WTC11 (cell line): ENCODE measurements at regions not wholly inside any gene's neighbourhood (a gene's known extent, or its start where the extent isn't known, plus 50 kb on each side); places are given as distances from the start of the nearest gene placed in this dataset.

Experiments used
- ATAC-seq: fragments of 200-7000 bp; cut with Tn5 transposase; 2 replicates; pipeline ENCODE4 v1.10.0; 2021; ENCODE audit warnings: mild to moderate bottlenecking, moderate library complexity
- CTCF ChIA-PET: fragments of 300-600 bp; sonication (Branson Sonifier 250); formaldehyde crosslinking; loops from one replicate; lab custom pipeline; 2021; ENCODE audit warnings: antibody characterized with exemption; lab: Charles Lee
- POLR2A ChIA-PET: fragments of 350-600 bp; sonication (Branson Sonifier 250); formaldehyde crosslinking; loops from one replicate; lab custom pipeline; 2021; ENCODE audit warnings: antibody characterized with exemption; lab: Charles Lee
- DNase-seq: peaks from one replicate; pipeline ENCODE4 v3.0.0; 2021; ENCODE audit warnings: low spot score
- H3K27ac Mint-ChIP-seq: 2 replicates; pipeline ENCODE4 v1.8.0; 2021; ENCODE audit warnings: mixed read lengths
- H3K27me3 Mint-ChIP-seq: 2 replicates; pipeline ENCODE4 v1.8.0; 2021; ENCODE audit warnings: low read depth, mild to moderate bottlenecking, moderate library complexity, mixed read lengths
- H3K36me3 Mint-ChIP-seq: 2 replicates; pipeline ENCODE4 v1.8.0; 2021; ENCODE audit warnings: mixed read lengths
- H3K4me1 Mint-ChIP-seq: 2 replicates; pipeline ENCODE4 v1.8.0; 2022; ENCODE audit warnings: mixed read lengths
- H3K4me3 Mint-ChIP-seq: 2 replicates; pipeline ENCODE4 v1.8.0; 2021; ENCODE audit warnings: mild to moderate bottlenecking, moderate library complexity, mixed read lengths
- H3K9me3 Mint-ChIP-seq: 2 replicates; pipeline ENCODE4 v1.8.0; 2021; ENCODE audit warnings: mixed read lengths
- ATF1 ChIP-seq: sonication (generic); formaldehyde crosslinking; IDR thresholded peaks from 2 replicates; pipeline ENCODE4 v1.8.1; 2023; ENCODE audit warnings: mild to moderate bottlenecking, moderate library complexity, missing genetic modification reagents
- ATF3 ChIP-seq: sonication (generic); formaldehyde crosslinking; conservative IDR thresholded peaks from 2 replicates; pipeline ENCODE4 v1.8.1; 2022; ENCODE audit warnings: mild to moderate bottlenecking, missing genetic modification reagents
- CREB1 ChIP-seq: sonication (generic); formaldehyde crosslinking; IDR thresholded peaks from 2 replicates; pipeline ENCODE4 v1.8.0; 2023; ENCODE audit warnings: mild to moderate bottlenecking, missing genetic modification reagents
- CREM ChIP-seq: sonication (generic); formaldehyde crosslinking; IDR thresholded peaks from 2 replicates; pipeline ENCODE4 v1.8.1; 2022; ENCODE audit warnings: mild to moderate bottlenecking, missing genetic modification reagents, moderate library complexity
- EMX1 ChIP-seq: fragments of 250-450 bp; sonication (Bioruptor Pico); IDR thresholded peaks from 2 replicates; pipeline ENCODE4 v1.8.0; 2021; ENCODE audit warnings: mild to moderate bottlenecking
- FOXJ3 ChIP-seq: sonication (generic); formaldehyde crosslinking; IDR thresholded peaks from 2 replicates; pipeline ENCODE4 v1.9.0; 2021; ENCODE audit warnings: missing genetic modification reagents, mild to moderate bottlenecking, borderline replicate concordance
- FOXP1 ChIP-seq: sonication (generic); formaldehyde crosslinking; IDR thresholded peaks from 2 replicates; pipeline ENCODE4 v1.8.0; 2022; ENCODE audit warnings: missing genetic modification reagents, mild to moderate bottlenecking, moderate library complexity, borderline replicate concordance
- GRHL2 ChIP-seq: fragments of 250-450 bp; sonication (Bioruptor Pico); IDR thresholded peaks from 2 replicates; pipeline ENCODE4 v1.8.0; 2022; ENCODE audit warnings: mild to moderate bottlenecking, moderate library complexity; ENCODE audit not compliant: insufficient replicate concordance, severe bottlenecking
- MXD4 ChIP-seq: fragments of 250-450 bp; sonication (Bioruptor Pico); IDR thresholded peaks from 2 replicates; pipeline ENCODE4 v1.8.0; 2021; ENCODE audit warnings: mild to moderate bottlenecking, moderate library complexity, borderline replicate concordance
- NFATC4 ChIP-seq: fragments of 250-450 bp; sonication (Bioruptor Pico); IDR thresholded peaks from 2 replicates; pipeline ENCODE4 v1.9.0; 2021; ENCODE audit warnings: mild to moderate bottlenecking
- NFE2L1 ChIP-seq: sonication (generic); formaldehyde crosslinking; IDR thresholded peaks from 2 replicates; pipeline ENCODE4 v1.8.1; 2023; ENCODE audit warnings: missing genetic modification reagents
- NR1H2 ChIP-seq: sonication (generic); formaldehyde crosslinking; IDR thresholded peaks from 2 replicates; pipeline ENCODE4 v1.9.0; 2021; ENCODE audit warnings: mild to moderate bottlenecking, moderate library complexity, missing genetic modification reagents
- NR3C1 ChIP-seq: sonication (generic); formaldehyde crosslinking; conservative IDR thresholded peaks from 2 replicates; pipeline ENCODE4 v1.8.1; 2023; ENCODE audit warnings: low read depth, mild to moderate bottlenecking, missing genetic modification reagents
- OVOL2 ChIP-seq: fragments of 250-450 bp; sonication (Bioruptor Pico); IDR thresholded peaks from 2 replicates; pipeline ENCODE4 v1.9.0; 2021; ENCODE audit warnings: mild to moderate bottlenecking, borderline replicate concordance
- RELA ChIP-seq: sonication (generic); formaldehyde crosslinking; IDR thresholded peaks from 2 replicates; pipeline ENCODE4 v1.8.1; 2022; ENCODE audit warnings: missing genetic modification reagents, mild to moderate bottlenecking, borderline replicate concordance
- TCF7 ChIP-seq: sonication (generic); formaldehyde crosslinking; IDR thresholded peaks from 2 replicates; pipeline ENCODE4 v1.8.0; 2022; ENCODE audit warnings: mild to moderate bottlenecking, low read depth, missing genetic modification reagents, moderate library complexity
- TP53 ChIP-seq: sonication (generic); formaldehyde crosslinking; IDR thresholded peaks from 2 replicates; pipeline ENCODE4 v1.8.1; 2023; ENCODE audit warnings: mild to moderate bottlenecking, missing genetic modification reagents
- USF2 ChIP-seq: sonication (generic); formaldehyde crosslinking; IDR thresholded peaks from 2 replicates; pipeline ENCODE4 v1.8.1; 2023; ENCODE audit warnings: mild to moderate bottlenecking, missing genetic modification reagents, moderate library complexity
- ZMAT4 ChIP-seq: fragments of 250-450 bp; sonication (Bioruptor Pico); IDR thresholded peaks from 2 replicates; pipeline ENCODE4 v1.9.0; 2021; ENCODE audit warnings: mild to moderate bottlenecking
- ZNF138 ChIP-seq: sonication (generic); formaldehyde crosslinking; conservative IDR thresholded peaks from 2 replicates; pipeline ENCODE4 v1.8.1; 2022; ENCODE audit warnings: mild to moderate bottlenecking, moderate library complexity, missing genetic modification reagents
- ZNF263 ChIP-seq: sonication (generic); formaldehyde crosslinking; IDR thresholded peaks from 2 replicates; pipeline ENCODE4 v1.8.1; 2022; ENCODE audit warnings: low read depth, mild to moderate bottlenecking, moderate library complexity, missing genetic modification reagents
- ZNF396 ChIP-seq: fragments of 250-450 bp; sonication (Bioruptor Pico); IDR thresholded peaks from 2 replicates; pipeline ENCODE4 v1.8.0; 2021; ENCODE audit warnings: mild to moderate bottlenecking, moderate library complexity, borderline replicate concordance
- TF ChIP-seq, protein P1 (sequence below): sonication (generic); formaldehyde crosslinking; IDR thresholded peaks from 2 replicates; pipeline ENCODE4 v1.8.1; 2023; ENCODE audit warnings: mild to moderate bottlenecking, missing genetic modification reagents, borderline replicate concordance
- TF ChIP-seq, protein P2 (sequence below): fragments of 250-450 bp; sonication (Bioruptor Pico); IDR thresholded peaks from 2 replicates; pipeline ENCODE4 v1.9.0; 2021; ENCODE audit warnings: mild to moderate bottlenecking, borderline replicate concordance

- Mint-ChIP-seq H3K4me1 (peaks cover 14% of the 10 kb centered on the region), H3K4me3 (no peak overlapping the region), H3K36me3 (no peaks in the 10 kb centered on the region), H3K27me3 (peaks cover 4% of the 10 kb centered on the region; the same call in 1 of the 2 replicates), H3K9me3 (peaks cover 6% of the 10 kb centered on the region; the same call in 1 of the 2 replicates), H3K27ac (no peak overlapping the region)
- no peak for DNase-seq
- CTCF ChIA-PET = interaction anchor here (2.3 kb wide), 1 partner anchor 102 kb away, joined by 9 read pairs; no protein-coding TSS in a partner anchor
- TF ChIP-seq, protein P1, sequence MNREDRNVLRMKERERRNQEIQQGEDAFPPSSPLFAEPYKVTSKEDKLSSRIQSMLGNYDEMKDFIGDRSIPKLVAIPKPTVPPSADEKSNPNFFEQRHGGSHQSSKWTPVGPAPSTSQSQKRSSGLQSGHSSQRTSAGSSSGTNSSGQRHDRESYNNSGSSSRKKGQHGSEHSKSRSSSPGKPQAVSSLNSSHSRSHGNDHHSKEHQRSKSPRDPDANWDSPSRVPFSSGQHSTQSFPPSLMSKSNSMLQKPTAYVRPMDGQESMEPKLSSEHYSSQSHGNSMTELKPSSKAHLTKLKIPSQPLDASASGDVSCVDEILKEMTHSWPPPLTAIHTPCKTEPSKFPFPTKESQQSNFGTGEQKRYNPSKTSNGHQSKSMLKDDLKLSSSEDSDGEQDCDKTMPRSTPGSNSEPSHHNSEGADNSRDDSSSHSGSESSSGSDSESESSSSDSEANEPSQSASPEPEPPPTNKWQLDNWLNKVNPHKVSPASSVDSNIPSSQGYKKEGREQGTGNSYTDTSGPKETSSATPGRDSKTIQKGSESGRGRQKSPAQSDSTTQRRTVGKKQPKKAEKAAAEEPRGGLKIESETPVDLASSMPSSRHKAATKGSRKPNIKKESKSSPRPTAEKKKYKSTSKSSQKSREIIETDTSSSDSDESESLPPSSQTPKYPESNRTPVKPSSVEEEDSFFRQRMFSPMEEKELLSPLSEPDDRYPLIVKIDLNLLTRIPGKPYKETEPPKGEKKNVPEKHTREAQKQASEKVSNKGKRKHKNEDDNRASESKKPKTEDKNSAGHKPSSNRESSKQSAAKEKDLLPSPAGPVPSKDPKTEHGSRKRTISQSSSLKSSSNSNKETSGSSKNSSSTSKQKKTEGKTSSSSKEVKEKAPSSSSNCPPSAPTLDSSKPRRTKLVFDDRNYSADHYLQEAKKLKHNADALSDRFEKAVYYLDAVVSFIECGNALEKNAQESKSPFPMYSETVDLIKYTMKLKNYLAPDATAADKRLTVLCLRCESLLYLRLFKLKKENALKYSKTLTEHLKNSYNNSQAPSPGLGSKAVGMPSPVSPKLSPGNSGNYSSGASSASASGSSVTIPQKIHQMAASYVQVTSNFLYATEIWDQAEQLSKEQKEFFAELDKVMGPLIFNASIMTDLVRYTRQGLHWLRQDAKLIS = no peak
- TF ChIP-seq USF2 (CRISPR knock-in tag) = no peak
- no peak for TF ChIP-seq ZMAT4 (CRISPR knock-in tag)
- TF ChIP-seq RELA (CRISPR knock-in tag) = no peak
- TF ChIP-seq FOXP1 (CRISPR knock-in tag) = no peak
- TF ChIP-seq OVOL2 (CRISPR knock-in tag) = no peak
- no peak for TF ChIP-seq TCF7 (CRISPR knock-in tag)
- no peak for TF ChIP-seq EMX1 (CRISPR knock-in tag)
- no peak for ATAC-seq
- POLR2A ChIA-PET = no interaction called here
Observed at GRCh38 chr2:817336-818015, 133.2 kb upstream of the SNTG2 start.

DNA sequence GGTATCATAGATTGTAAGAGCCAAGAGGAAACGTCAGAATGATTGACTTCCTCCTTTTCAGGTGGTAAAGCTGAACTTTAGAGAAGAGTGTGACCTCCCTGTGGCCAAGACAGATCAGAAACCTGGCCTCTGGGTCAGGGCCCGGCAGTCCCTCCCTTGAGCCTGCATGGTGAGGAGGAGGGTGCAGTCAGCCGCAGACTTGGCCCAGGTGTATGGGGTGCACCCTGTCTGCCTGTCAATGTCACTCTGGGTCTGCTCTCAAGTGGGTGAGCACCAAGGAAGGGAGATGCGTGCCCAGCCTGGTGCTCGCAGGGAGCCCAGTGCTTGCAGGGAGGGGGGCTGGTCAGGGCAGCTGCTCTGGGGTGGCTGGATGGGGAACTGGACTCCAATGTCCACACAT, 134.4 kb upstream of the SNTG2 start:
- ChIA-PET POLR2A (no interaction called here), CTCF (no interaction called here)
- Mint-ChIP-seq H3K36me3 (peaks cover 1% of the 10 kb centered on the region; the same call in 1 of the 2 replicates), H3K27me3 (peaks cover 5% of the 10 kb centered on the region; the same call in 1 of the 2 replicates), H3K9me3 (peaks cover 8% of the 10 kb centered on the region), H3K27ac (no peak overlapping the region), H3K4me1 (peaks cover 14% of the 10 kb centered on the region), H3K4me3 (no peak overlapping the region)
- DNase-seq (no peak), ATAC-seq (no peak)
- TF ChIP-seq TP53 (no peak), MXD4 (CRISPR knock-in tag) (no peak), NFATC4 (CRISPR knock-in tag) (no peak), NR3C1 (CRISPR knock-in tag) (no peak), ATF3 (no peak), FOXJ3 (CRISPR knock-in tag) (no peak), NFE2L1 (CRISPR knock-in tag) (no peak), GRHL2 (CRISPR knock-in tag) (no peak), CREM (CRISPR knock-in tag) (no peak), ATF1 (no peak), ZNF138 (CRISPR knock-in tag) (no peak), ZNF396 (CRISPR knock-in tag) (no peak), CREB1 (CRISPR knock-in tag) (no peak), NR1H2 (no peak), ZNF263 (CRISPR knock-in tag) (no peak)
- TF ChIP-seq, protein P2, sequence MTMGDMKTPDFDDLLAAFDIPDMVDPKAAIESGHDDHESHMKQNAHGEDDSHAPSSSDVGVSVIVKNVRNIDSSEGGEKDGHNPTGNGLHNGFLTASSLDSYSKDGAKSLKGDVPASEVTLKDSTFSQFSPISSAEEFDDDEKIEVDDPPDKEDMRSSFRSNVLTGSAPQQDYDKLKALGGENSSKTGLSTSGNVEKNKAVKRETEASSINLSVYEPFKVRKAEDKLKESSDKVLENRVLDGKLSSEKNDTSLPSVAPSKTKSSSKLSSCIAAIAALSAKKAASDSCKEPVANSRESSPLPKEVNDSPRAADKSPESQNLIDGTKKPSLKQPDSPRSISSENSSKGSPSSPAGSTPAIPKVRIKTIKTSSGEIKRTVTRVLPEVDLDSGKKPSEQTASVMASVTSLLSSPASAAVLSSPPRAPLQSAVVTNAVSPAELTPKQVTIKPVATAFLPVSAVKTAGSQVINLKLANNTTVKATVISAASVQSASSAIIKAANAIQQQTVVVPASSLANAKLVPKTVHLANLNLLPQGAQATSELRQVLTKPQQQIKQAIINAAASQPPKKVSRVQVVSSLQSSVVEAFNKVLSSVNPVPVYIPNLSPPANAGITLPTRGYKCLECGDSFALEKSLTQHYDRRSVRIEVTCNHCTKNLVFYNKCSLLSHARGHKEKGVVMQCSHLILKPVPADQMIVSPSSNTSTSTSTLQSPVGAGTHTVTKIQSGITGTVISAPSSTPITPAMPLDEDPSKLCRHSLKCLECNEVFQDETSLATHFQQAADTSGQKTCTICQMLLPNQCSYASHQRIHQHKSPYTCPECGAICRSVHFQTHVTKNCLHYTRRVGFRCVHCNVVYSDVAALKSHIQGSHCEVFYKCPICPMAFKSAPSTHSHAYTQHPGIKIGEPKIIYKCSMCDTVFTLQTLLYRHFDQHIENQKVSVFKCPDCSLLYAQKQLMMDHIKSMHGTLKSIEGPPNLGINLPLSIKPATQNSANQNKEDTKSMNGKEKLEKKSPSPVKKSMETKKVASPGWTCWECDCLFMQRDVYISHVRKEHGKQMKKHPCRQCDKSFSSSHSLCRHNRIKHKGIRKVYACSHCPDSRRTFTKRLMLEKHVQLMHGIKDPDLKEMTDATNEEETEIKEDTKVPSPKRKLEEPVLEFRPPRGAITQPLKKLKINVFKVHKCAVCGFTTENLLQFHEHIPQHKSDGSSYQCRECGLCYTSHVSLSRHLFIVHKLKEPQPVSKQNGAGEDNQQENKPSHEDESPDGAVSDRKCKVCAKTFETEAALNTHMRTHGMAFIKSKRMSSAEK (CRISPR knock-in tag) = no peak
